ENCODE measurements at regions not wholly inside any gene's neighbourhood (a gene's known extent, or its start where the extent isn't known, plus 50 kb on each side); places are given as distances from the start of the nearest gene placed in this dataset.

GRCh38 chr11:23644443-23644842 is 784.2 kb upstream of the CCDC179 start:
- TF ChIP-seq, protein P1, sequence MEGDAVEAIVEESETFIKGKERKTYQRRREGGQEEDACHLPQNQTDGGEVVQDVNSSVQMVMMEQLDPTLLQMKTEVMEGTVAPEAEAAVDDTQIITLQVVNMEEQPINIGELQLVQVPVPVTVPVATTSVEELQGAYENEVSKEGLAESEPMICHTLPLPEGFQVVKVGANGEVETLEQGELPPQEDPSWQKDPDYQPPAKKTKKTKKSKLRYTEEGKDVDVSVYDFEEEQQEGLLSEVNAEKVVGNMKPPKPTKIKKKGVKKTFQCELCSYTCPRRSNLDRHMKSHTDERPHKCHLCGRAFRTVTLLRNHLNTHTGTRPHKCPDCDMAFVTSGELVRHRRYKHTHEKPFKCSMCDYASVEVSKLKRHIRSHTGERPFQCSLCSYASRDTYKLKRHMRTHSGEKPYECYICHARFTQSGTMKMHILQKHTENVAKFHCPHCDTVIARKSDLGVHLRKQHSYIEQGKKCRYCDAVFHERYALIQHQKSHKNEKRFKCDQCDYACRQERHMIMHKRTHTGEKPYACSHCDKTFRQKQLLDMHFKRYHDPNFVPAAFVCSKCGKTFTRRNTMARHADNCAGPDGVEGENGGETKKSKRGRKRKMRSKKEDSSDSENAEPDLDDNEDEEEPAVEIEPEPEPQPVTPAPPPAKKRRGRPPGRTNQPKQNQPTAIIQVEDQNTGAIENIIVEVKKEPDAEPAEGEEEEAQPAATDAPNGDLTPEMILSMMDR (IDR thresholded peaks at IDR 0.05; ENCODE audit: insufficient read depth, low read depth, low read length) = no peak
- no peak for TF ChIP-seq EZH2 (IDR thresholded peaks at IDR 0.05; ENCODE audit: insufficient read depth, low read length)
